HepG2 (cell line): ENCODE measurements at regions not wholly inside any gene's neighbourhood (a gene's known extent, or its start where the extent isn't known, plus 50 kb on each side); places are given as distances from the start of the nearest gene placed in this dataset.

ENCODE experiments used
- ATAC-seq: fragments of 200-7000 bp; cut with Tn5 transposase; 3 replicates; pipeline ENCODE4 v1.9.1; 2020; ENCODE audit warnings: mild to moderate bottlenecking, moderate library complexity
- BruUV-seq: library from RNA; stranded (reverse); fragments of 400-500 nt; replicated peaks from 2 replicates; lab custom pipeline; 2021; lab: Mats Ljungman, UMichigan
- CTCF ChIA-PET: fragments of 300-600 bp; formaldehyde crosslinking; extraction: SDS; loops from one replicate; lab custom pipeline; 2021; ENCODE audit warnings: low total read pairs, inconsistent platforms, low intra/inter-chr PET ratio; lab: Yijun Ruan, JAX
- POLR2A ChIA-PET: fragments of 350-600 bp; sonication (Branson Sonifier 250); formaldehyde crosslinking; loops from one replicate; lab custom pipeline; 2020; ENCODE audit warnings: antibody characterized with exemption, inconsistent platforms; lab: Yijun Ruan, JAX
- DNase-seq: peaks from one replicate; pipeline ENCODE4 v3.0.0-alpha.2; 2015; ENCODE audit warnings: low spot score
- FAIRE-seq: peaks from 3 replicates; lab custom pipeline; 2011; peaks lifted over from hg19 to GRCh38; lab: Jason Lieb, UNC
- H2AFZ ChIP-seq: one replicate; pipeline ENCODE4 v1.6.1; 2011; ENCODE audit warnings: low read length, inconsistent platforms
- H3K27ac ChIP-seq: fragments of 300-600 bp; 3 replicates; pipeline ENCODE4 v1.8.0; 2011; ENCODE audit warnings: mixed run types, mild to moderate bottlenecking, mixed read lengths, low read length, inconsistent platforms; ENCODE audit not compliant: insufficient read depth; ENCODE audit errors: extremely low read length
- H3K27me3 ChIP-seq, 2 experiments: fragments of 200-600 bp in 1 of 2; 2 replicates in 1 of 2; 3 replicates in 1 of 2; pipeline versions ENCODE4 v1.6.0 to v1.8.0; 2011; ENCODE audit warnings: low read length in 2 of 2, mild to moderate bottlenecking in 2 of 2, moderate library complexity in 2 of 2, inconsistent platforms in 1 of 2; ENCODE audit not compliant: insufficient read depth in 2 of 2, control insufficient read depth in 1 of 2
- H3K36me3 ChIP-seq, 2 experiments: fragments of 200-600 bp in 1 of 2; replicated peaks in 1 of 2; 2 replicates in 1 of 2; 3 replicates in 1 of 2; pipeline versions ENCODE4 v1.5.1 to v1.8.0; 2011; ENCODE audit warnings: low read length in 2 of 2, inconsistent platforms in 1 of 2; ENCODE audit not compliant: insufficient read depth in 2 of 2, control insufficient read depth in 1 of 2
- H3K4me1 ChIP-seq: 2 replicates; pipeline ENCODE4 v1.5.1; 2012; ENCODE audit warnings: low read length, inconsistent platforms; ENCODE audit not compliant: insufficient read depth
- H3K4me2 ChIP-seq: 2 replicates; pipeline ENCODE4 v1.6.0; 2011; ENCODE audit warnings: low read depth, low read length, inconsistent platforms
- H3K4me3 ChIP-seq, 3 experiments: fragments of 200-600 bp in 1 of 3; sonication (generic), shearing (Covaris generic) in 1 of 3; replicated peaks in 1 of 3; 2 replicates each; pipeline ENCODE4 v1.5.1; 2011 to 2016; ENCODE audit warnings: low read length in 3 of 3, inconsistent platforms in 2 of 3, low read depth in 2 of 3, mild to moderate bottlenecking in 2 of 3, control low read depth in 1 of 3, mixed read lengths in 1 of 3; ENCODE audit not compliant: insufficient read depth in 1 of 3
- H3K79me2 ChIP-seq: one replicate; pipeline ENCODE4 v1.6.1; 2011; ENCODE audit warnings: low read length, inconsistent platforms; ENCODE audit not compliant: insufficient read depth
- H3K9ac ChIP-seq: 2 replicates; pipeline ENCODE4 v1.6.0; 2011; ENCODE audit warnings: mild to moderate bottlenecking, low read depth, low read length, inconsistent platforms; ENCODE audit not compliant: insufficient read depth
- H3K9me3 ChIP-seq: 2 replicates; pipeline ENCODE4 v1.5.1; 2012; ENCODE audit warnings: mild to moderate bottlenecking, low read length
- H4K20me1 ChIP-seq: 2 replicates; pipeline ENCODE4 v1.6.0; 2011; ENCODE audit warnings: inconsistent platforms, mild to moderate bottlenecking, low read length, moderate library complexity; ENCODE audit not compliant: insufficient read depth
- HOXA5 ChIP-seq: sonication (generic); formaldehyde crosslinking; IDR thresholded peaks from 2 replicates; pipeline ENCODE4 v1.4.0; 2020; ENCODE audit warnings: missing genetic modification reagents
- KAT7 ChIP-seq: IDR thresholded peaks from 2 replicates; pipeline ENCODE4 v1.6.1; 2018; ENCODE audit warnings: borderline replicate concordance, missing compliant biosample characterization
- KDM4B ChIP-seq: sonication (generic); formaldehyde crosslinking; IDR thresholded peaks from 2 replicates; pipeline ENCODE4 v1.4.0; 2020; ENCODE audit warnings: missing genetic modification reagents
- KLF11 ChIP-seq: IDR thresholded peaks from 2 replicates; pipeline ENCODE4 v1.6.1; 2016; ENCODE audit warnings: missing compliant biosample characterization
- MAFG ChIP-seq: sonication (generic); formaldehyde crosslinking; IDR thresholded peaks from 2 replicates; pipeline ENCODE4 v1.5.1; 2020; ENCODE audit warnings: mild to moderate bottlenecking, missing genetic modification reagents
- MTA1 ChIP-seq: sonication (generic); formaldehyde crosslinking; IDR thresholded peaks from 2 replicates; pipeline ENCODE4 v1.4.0; 2020; ENCODE audit warnings: missing genetic modification reagents, mild to moderate bottlenecking, borderline replicate concordance
- PHF20 ChIP-seq: sonication (generic); formaldehyde crosslinking; IDR thresholded peaks from 2 replicates; pipeline ENCODE4 v1.5.0; 2020; ENCODE audit warnings: mild to moderate bottlenecking, missing genetic modification reagents
- POLR2AphosphoS5 ChIP-seq: IDR thresholded peaks from 2 replicates; pipeline ENCODE4 v1.6.1; 2012; ENCODE audit warnings: low read depth, low read length
- PPARG ChIP-seq: conservative IDR thresholded peaks from 2 replicates; pipeline ENCODE4 v1.6.1; 2016; ENCODE audit warnings: missing biosample characterization, missing genetic modification reagents
- PRMT3 ChIP-seq: sonication (generic); formaldehyde crosslinking; IDR thresholded peaks from 2 replicates; pipeline ENCODE4 v1.8.1; 2022; ENCODE audit warnings: low read depth, mild to moderate bottlenecking, moderate library complexity, missing genetic modification reagents, borderline replicate concordance
- PRPF4 ChIP-seq: fragments of 200-400 bp; formaldehyde crosslinking; IDR thresholded peaks from 2 replicates; pipeline ENCODE4 v1.6.1; 2016; ENCODE audit warnings: low read length, low read depth; ENCODE audit not compliant: poor library complexity, severe bottlenecking
- U2AF2 ChIP-seq: fragments of 200-400 bp; formaldehyde crosslinking; IDR thresholded peaks from 2 replicates; pipeline ENCODE4 v1.6.1; 2017; ENCODE audit warnings: low read depth, mild to moderate bottlenecking, low read length
- ZNF205 ChIP-seq: IDR thresholded peaks from 2 replicates; pipeline ENCODE4 v1.6.1; 2018; ENCODE audit warnings: missing biosample characterization, missing genetic modification reagents
- ZNF775 ChIP-seq: sonication (generic); formaldehyde crosslinking; IDR thresholded peaks from 2 replicates; pipeline ENCODE4 v1.4.0; 2020; ENCODE audit warnings: missing genetic modification reagents, mild to moderate bottlenecking, moderate library complexity, borderline replicate concordance
- ZNF780A ChIP-seq: sonication (generic); formaldehyde crosslinking; IDR thresholded peaks from 2 replicates; pipeline ENCODE4 v1.8.0; 2022; ENCODE audit warnings: mild to moderate bottlenecking, missing genetic modification reagents, moderate library complexity
- WGBS: methylation state at CpG from one replicate; pipeline ENCODE4 v1.1.6; 2017; ENCODE audit warnings: low lambda C conversion rate; 5-methylcytosine and 5-hydroxymethylcytosine counted together
- in situ Hi-C: cut with HindIII; loops from 2 replicates; pipeline ENCODE4 v1.10.0; 2017; ENCODE audit warnings: low pct_unique_long_range_greater_than_20kb; ENCODE audit not compliant: extremely low pct_ligation_motif_present
- intact Hi-C: fragments of 100-400 bp; cut with micrococcal nuclease; formaldehyde crosslinking; loops from one replicate; pipeline ENCODE4 v1.10.0; 2022; ENCODE audit not compliant: unreplicated experiment
- TF ChIP-seq, protein P1 (sequence below): sonication (generic); formaldehyde crosslinking; conservative IDR thresholded peaks from 2 replicates; pipeline ENCODE4 v1.8.0; 2022; ENCODE audit warnings: missing genetic modification reagents

DNA sequence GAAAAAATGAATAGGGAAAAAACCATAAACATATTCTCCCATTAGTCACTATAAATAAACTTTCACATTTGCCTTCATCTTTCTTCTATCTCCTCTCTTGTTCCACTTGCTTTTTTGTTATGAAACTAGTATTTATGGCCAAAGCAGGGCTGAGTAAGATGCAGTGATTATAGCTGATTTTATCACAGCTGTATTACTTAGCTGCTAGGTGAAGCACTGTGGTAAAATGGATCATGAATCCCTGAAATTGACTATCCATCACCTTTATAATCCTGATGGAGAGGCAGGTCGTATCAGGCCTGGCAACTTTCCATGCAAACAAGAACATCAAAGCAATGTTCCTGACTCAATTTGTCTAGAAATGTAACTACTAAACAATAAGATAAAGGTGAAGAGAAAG lies 471.6 kb downstream of the TUSC7 start (continued):
- TF ChIP-seq MTA1 (CRISPR knock-in tag) (no peak), KAT7 (CRISPR knock-in tag) (no peak), POLR2AphosphoS5 (no peak), KDM4B (CRISPR knock-in tag) (no peak)

DNA sequence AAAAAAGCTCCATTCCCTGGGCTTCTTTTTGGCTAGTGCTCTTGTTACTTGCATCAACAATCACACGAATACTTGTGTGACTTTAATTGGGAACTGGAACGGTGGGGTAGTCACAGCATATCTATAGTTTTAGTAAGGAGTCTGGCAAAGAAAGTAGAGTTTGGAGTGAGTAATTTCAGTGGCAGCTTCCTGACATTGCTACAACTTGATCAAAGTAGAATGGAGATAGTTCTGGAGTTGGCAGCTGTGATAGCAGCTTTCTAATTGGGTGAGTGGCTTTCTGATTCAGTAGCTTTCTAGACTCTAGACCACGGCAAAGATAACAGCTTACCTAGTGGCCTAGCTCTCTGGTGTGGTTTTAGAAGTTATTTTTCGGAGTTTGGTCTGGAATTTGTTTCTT lies 475.0 kb downstream of the TUSC7 start:
- no peak overlapping the region for H3K27ac ChIP-seq
- FAIRE-seq (no peak), DNase-seq (no peak), ATAC-seq (no peak)
- H3K27me3 ChIP-seq: no peaks in the 10 kb centered on the region
- H3K4me3 ChIP-seq: no peak overlapping the region
- H3K9me3 ChIP-seq: no peaks in the 10 kb centered on the region
- H4K20me1 ChIP-seq: no peaks in the 10 kb centered on the region
- TF ChIP-seq U2AF2 (no peak), PHF20 (CRISPR knock-in tag) (no peak), ZNF205 (no peak), HOXA5 (no peak), PRMT3 (no peak), PPARG (CRISPR knock-in tag) (no peak), KLF11 (no peak), ZNF780A (CRISPR knock-in tag) (no peak), PRPF4 (no peak), ZNF775 (CRISPR knock-in tag) (no peak), MAFG (CRISPR knock-in tag) (no peak)
- TF ChIP-seq, protein P1, sequence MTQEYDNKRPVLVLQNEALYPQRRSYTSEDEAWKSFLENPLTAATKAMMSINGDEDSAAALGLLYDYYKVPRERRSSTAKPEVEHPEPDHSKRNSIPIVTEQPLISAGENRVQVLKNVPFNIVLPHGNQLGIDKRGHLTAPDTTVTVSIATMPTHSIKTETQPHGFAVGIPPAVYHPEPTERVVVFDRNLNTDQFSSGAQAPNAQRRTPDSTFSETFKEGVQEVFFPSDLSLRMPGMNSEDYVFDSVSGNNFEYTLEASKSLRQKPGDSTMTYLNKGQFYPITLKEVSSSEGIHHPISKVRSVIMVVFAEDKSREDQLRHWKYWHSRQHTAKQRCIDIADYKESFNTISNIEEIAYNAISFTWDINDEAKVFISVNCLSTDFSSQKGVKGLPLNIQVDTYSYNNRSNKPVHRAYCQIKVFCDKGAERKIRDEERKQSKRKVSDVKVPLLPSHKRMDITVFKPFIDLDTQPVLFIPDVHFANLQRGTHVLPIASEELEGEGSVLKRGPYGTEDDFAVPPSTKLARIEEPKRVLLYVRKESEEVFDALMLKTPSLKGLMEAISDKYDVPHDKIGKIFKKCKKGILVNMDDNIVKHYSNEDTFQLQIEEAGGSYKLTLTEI (CRISPR knock-in tag): no peak
- no peaks in the 10 kb centered on the region for H3K36me3 ChIP-seq
- WGBS: 15% methylated on average over 4 of the region's 4 CpGs
- no peaks in the 10 kb centered on the region for H3K4me1 ChIP-seq
- no peak overlapping the region for H3K9ac ChIP-seq
- ChIA-PET POLR2A (no interaction called here), CTCF (no interaction called here)
- H3K4me2 ChIP-seq: no peak overlapping the region
- H2AFZ ChIP-seq: no peak overlapping the region
- no peaks in the 10 kb centered on the region for H3K79me2 ChIP-seq
- no TSS peak for BruUV-seq
- in situ Hi-C loops: no loop called here
- intact Hi-C loops: no loop called here
